GM21526 (cell line): ENCODE measurements at regions not wholly inside any gene's neighbourhood (a gene's known extent, or its start where the extent isn't known, plus 50 kb on each side); places are given as distances from the start of the nearest gene placed in this dataset.

ENCODE experiments used
- ATAC-seq: cut with Tn5 transposase; IDR thresholded peaks from one replicate; pipeline ENCODE4 v1.9.1; 2021; ENCODE audit warnings: moderate library complexity; ENCODE audit not compliant: unreplicated experiment, low FRiP score

- ATAC-seq, result no peak
Measured at GRCh38 chr1:230517326-230517725, 91.2 kb upstream of the PGBD5 start.

- no peak for ATAC-seq
Measured at GRCh38 chr1:230516889-230517288, 90.8 kb upstream of the PGBD5 start.

- no peak for ATAC-seq
Measured at GRCh38 chr1:230515451-230516145, 89.5 kb upstream of the PGBD5 start.

- ATAC-seq, result no peak
Measured at GRCh38 chr1:230510496-230510895, 84.4 kb upstream of the PGBD5 start.

GRCh38 chr1:230509281-230509977 lies 83.3 kb upstream of the PGBD5 start:
- ATAC-seq, result no peak

GRCh38 chr1:230507666-230508402 lies 81.7 kb upstream of the PGBD5 start:
- no peak for ATAC-seq

GRCh38 chr1:230507236-230507635 lies 81.1 kb upstream of the PGBD5 start:
- no peak for ATAC-seq

- no peak for ATAC-seq
Measured at GRCh38 chr1:230506451-230506850, 80.3 kb upstream of the PGBD5 start.

GRCh38 chr1:230504310-230504709 lies 78.2 kb upstream of the PGBD5 start:
- no peak for ATAC-seq

- no peak for ATAC-seq
Measured at GRCh38 chr1:230503726-230504125, 77.6 kb upstream of the PGBD5 start.

- no peak for ATAC-seq
Measured at GRCh38 chr1:230502996-230503395, 76.9 kb upstream of the PGBD5 start.

- ATAC-seq, result no peak
Measured at GRCh38 chr1:230502306-230502705, 76.2 kb upstream of the PGBD5 start.

GRCh38 chr1:230501849-230502248 lies 75.7 kb upstream of the PGBD5 start:
- ATAC-seq, result no peak

GRCh38 chr1:230501242-230501641 lies 75.1 kb upstream of the PGBD5 start:
- no peak for ATAC-seq

- no peak for ATAC-seq
Measured at GRCh38 chr1:230500063-230500462, 73.9 kb upstream of the PGBD5 start.

- ATAC-seq, result no peak
Measured at GRCh38 chr1:230499496-230499895, 73.4 kb upstream of the PGBD5 start.

GRCh38 chr1:230498704-230499103 lies 72.6 kb upstream of the PGBD5 start:
- no peak for ATAC-seq

GRCh38 chr1:230496451-230496850 lies 70.3 kb upstream of the PGBD5 start:
- no peak for ATAC-seq

- peak; percentile 58 for ATAC-seq
Measured at GRCh38 chr1:230495891-230496385, 69.8 kb upstream of the PGBD5 start.

GRCh38 chr1:230495076-230495475 lies 68.9 kb upstream of the PGBD5 start:
- no peak for ATAC-seq

- no peak for ATAC-seq
Measured at GRCh38 chr1:230494514-230494913, 68.4 kb upstream of the PGBD5 start.
